ENCODE measurements at regions not wholly inside any gene's neighbourhood (a gene's known extent, or its start where the extent isn't known, plus 50 kb on each side); places are given as distances from the start of the nearest gene placed in this dataset.

- no peak for DNase-seq (ENCODE audit: low read depth)
Measured at GRCh38 chr12:14253496-14253895, 112.0 kb upstream of the ATF7IP start.

DNA sequence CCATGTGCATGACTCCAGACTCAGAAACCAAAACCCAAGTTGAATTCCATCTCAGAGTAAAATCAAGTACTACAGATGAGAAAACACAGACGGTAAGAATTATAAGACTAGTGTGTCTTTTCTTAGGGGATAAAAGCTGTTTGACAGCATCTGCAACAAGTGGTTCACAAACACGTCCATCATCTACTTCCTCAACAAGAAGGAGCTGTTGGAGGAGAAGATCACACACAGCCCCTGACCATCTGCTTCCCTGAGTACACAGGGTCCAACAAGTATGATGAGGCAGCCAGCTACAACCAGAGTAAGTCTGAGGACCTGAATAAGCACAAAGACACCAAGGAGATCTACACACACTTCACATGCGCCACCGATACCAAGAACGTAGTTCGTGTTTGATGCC is 110.7 kb upstream of the ATF7IP start:
- no peak for DNase-seq (ENCODE audit: low read depth)

DNA sequence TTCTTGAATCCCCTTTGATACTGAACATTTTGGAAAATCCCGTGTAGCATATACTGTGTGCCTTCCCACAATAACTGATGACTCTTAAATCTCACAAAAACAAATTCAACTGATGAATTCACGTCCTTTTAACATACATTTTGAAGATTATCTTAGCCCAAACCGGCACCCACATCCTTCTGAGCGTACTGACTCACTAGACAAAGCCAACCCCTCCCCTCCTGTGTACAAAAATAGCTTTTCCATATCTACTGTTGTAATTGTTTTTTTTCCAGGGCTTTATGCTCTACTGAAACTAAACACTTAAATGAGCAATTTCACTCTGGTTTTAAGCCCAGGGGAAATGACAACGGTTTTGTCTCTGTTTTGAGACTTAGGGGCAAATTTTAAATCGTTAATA is 109.4 kb upstream of the ATF7IP start:
- peak; percentile 40 for DNase-seq (ENCODE audit: low read depth)

GRCh38 chr12:14256555-14257169 is 108.8 kb upstream of the ATF7IP start:
- DNase-seq (ENCODE audit: low read depth): peak; percentile 62

GRCh38 chr12:14257303-14257733 is 108.2 kb upstream of the ATF7IP start:
- no peak for DNase-seq (ENCODE audit: low read depth)

GRCh38 chr12:14257734-14258574 is 107.5 kb upstream of the ATF7IP start:
- DNase-seq (ENCODE audit: low read depth): peak; percentile 80

DNA sequence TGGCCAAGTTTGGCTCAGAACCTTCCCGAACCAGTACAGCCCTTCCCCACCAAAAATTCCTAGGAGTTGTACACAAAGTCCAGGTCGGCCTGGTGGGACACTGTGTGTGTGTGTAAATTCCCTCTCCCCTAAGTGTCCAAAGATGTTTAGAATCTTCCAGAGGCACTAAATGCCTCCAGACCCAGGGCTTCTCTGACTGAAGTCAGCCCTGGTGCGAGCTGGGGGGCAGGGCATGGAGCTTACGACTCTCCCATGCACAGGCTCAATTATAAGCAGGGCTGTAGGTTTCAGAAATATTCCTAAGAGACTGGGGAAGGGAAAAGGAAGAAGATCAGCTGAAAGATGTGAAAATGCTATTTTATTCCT is 106.9 kb upstream of the ATF7IP start:
- no peak for DNase-seq (ENCODE audit: low read depth)

GRCh38 chr12:14259481-14260010 is 105.9 kb upstream of the ATF7IP start:
- no peak for DNase-seq (ENCODE audit: low read depth)

- no peak for DNase-seq (ENCODE audit: low read depth)
Measured at GRCh38 chr12:14260011-14260993, 105.2 kb upstream of the ATF7IP start.

DNA sequence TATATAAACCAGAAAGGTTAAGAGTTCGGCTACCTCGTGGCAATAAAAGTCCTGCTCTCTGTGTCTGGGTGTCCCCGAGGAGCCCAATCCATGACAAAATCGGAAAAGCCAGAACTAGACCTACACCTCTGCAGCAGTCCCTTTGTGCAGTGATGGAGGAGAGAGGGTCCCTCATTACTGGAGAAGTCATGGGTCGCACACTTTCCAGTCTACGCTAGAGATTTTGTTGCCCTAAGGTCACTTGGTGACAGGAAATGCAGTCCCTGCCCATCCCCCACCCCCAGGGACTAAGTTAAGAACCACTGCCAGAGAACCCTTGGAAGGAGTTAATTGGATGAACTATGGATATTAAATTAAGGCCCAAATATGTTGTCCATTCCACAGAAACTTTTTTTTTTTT is 104.4 kb upstream of the ATF7IP start:
- DNase-seq (ENCODE audit: low read depth): no peak

GRCh38 chr12:14261861-14262260 is 103.6 kb upstream of the ATF7IP start:
- no peak for DNase-seq (ENCODE audit: low read depth)

- no peak for DNase-seq (ENCODE audit: low read depth)
Measured at GRCh38 chr12:14262771-14263511, 102.5 kb upstream of the ATF7IP start.

DNA sequence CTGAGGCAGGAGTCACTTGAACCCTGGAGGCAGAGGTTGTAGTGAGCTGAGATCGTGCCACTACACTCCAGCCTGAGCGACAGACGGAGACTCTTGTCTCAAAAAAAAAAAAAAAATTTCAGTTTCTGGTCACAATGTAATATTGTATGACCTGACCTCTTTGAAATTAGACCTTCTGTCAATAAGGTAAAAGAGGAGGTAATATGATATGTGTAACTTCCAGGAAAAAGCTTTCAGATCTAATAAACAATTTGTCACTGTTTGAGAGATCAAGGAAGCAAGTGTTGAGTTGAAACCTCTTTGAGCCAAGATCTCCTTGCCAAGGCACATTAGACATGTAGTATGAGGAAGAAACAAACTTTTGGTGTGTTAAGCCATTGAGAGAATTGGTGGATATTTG is 101.7 kb upstream of the ATF7IP start:
- no peak for DNase-seq (ENCODE audit: low read depth)

GRCh38 chr12:14264316-14264715 is 101.2 kb upstream of the ATF7IP start:
- DNase-seq (ENCODE audit: low read depth): no peak

- no peak for DNase-seq (ENCODE audit: low read depth)
Measured at GRCh38 chr12:14264778-14265177, 100.7 kb upstream of the ATF7IP start.

- DNase-seq (ENCODE audit: low read depth): no peak
Measured at GRCh38 chr12:14268120-14268515, 97.4 kb upstream of the ATF7IP start.

DNA sequence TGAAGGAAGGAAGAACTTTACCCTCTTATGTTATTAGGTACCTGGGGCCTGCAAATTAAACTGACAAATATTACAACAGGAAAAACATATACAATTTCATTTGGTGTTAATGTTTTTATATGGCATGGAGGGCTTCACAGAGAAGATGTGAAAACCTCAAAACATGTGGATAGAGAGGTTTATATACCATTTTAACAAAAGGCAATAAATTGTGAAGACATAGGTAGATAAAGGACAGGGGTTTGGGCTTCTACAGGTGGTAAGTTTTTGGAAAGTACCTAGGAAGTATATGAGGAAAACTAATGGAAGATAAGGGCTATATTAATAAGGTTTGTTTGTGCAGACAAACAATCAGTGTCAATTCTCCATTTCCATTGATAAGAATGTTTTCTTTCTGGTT is 95.1 kb upstream of the ATF7IP start:
- DNase-seq (ENCODE audit: low read depth): no peak

GRCh38 chr12:14272956-14273912 is 92.2 kb upstream of the ATF7IP start:
- DNase-seq (ENCODE audit: low read depth): no peak

DNA sequence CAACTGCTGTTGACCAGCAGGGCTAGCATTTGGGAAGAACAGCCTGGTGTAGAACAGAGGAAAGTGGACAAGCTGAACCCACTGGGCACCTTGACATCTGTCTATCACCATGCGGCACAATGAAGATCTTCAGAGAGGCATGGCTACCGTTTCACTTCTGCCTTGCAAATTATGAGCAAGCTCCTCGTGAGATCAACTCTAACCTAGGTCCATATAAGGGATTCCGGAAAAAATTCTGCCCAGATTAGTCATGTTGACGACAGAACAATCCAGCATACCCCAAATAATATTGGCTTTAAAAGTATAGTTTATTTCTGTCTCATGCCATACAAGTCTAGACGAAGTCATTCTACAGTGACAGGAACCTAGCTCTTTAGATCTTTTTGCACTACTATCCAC is 91.6 kb upstream of the ATF7IP start:
- no peak for DNase-seq (ENCODE audit: low read depth)

- no peak for DNase-seq (ENCODE audit: low read depth)
Measured at GRCh38 chr12:14275111-14275510, 90.4 kb upstream of the ATF7IP start.
